ENCODE measurements at regions not wholly inside any gene's neighbourhood (a gene's known extent, or its start where the extent isn't known, plus 50 kb on each side); places are given as distances from the start of the nearest gene placed in this dataset.

- Histone ChIP-seq H2AFZ (ENCODE audit: low read depth, low read length, poor library complexity, severe bottlenecking) (peak overlapping the region; percentile 1), H3K4me3 (replicated peaks in 1 of 2; ENCODE audit: low read depth in 1 of 2, low read length in 2 of 2) (no peak overlapping the region), H3K9me2 (ENCODE audit: insufficient read depth) (no peaks in the 10 kb centered on the region), H4K20me1 (ENCODE audit: insufficient read depth) (no peaks in the 10 kb centered on the region), H3K27ac (ENCODE audit: low read depth, low read length) (no peak overlapping the region), H3K27me3 (ENCODE audit: insufficient read depth, low read length) (no peaks in the 10 kb centered on the region), H3K9ac (ENCODE audit: low read length) (no peak overlapping the region), H3K9me3 (ENCODE audit: control insufficient read depth in 1 of 2, insufficient read depth in 1 of 2, low read depth in 1 of 2, low read length in 2 of 2) (no peaks in the 10 kb centered on the region), H3K4me2 (ENCODE audit: low read length) (peak overlapping the region; percentile 33), H3K36me3 (ENCODE audit: control insufficient read depth in 1 of 2, insufficient read depth in 2 of 2, low read length in 2 of 2) (no peaks in the 10 kb centered on the region), H3K4me1 (ENCODE audit: control insufficient read depth in 1 of 2, insufficient read depth in 2 of 2, low read length in 2 of 2) (peaks cover 10 to 38% of the 10 kb centered on the region in 2 experiments), H3K79me2 (ENCODE audit: insufficient read depth, low read length) (no peaks in the 10 kb centered on the region)
- intact Hi-C loops (cut with micrococcal nuclease) = loop anchor here (10.0 kb wide), 1 partner anchor 64 kb away; no protein-coding TSS in a partner anchor
- ChIA-PET RAD21 (ENCODE audit: low non-redundant PET in 1 of 2, low total read pairs in 2 of 2, uncharacterized antibody in 2 of 2, unreplicated experiment in 2 of 2) (no interaction called here), POLR2A (no interaction called here), CTCF (interaction anchor here (1.3 kb wide), 1 partner anchor 9 kb away, joined by 5 read pairs; no protein-coding TSS in a partner anchor)
- peak; percentile 93 for ATAC-seq
- DNase-seq (ENCODE audit: low read depth, low spot score) = peak; percentile 84
- no TSS peak for BruUV-seq (replicated peaks)
- peak; percentile 41; the same call in 1 of the 2 replicates for TF ChIP-seq SRF (IDR thresholded peaks at IDR 0.05; ENCODE audit: low read depth)
- no peak for TF ChIP-seq CTCF (IDR thresholded peaks at IDR 0.05 in 2 of 3, conservative IDR thresholded peaks at IDR 0.05 in 1 of 3; ENCODE audit: borderline replicate concordance in 1 of 3, insufficient read depth in 1 of 3, low read depth in 2 of 3, low read length in 2 of 3)
- peak; percentile 81 for TF ChIP-seq SP1 (IDR thresholded peaks at IDR 0.05; ENCODE audit: low read depth)
- TF ChIP-seq REST (IDR thresholded peaks at IDR 0.05; ENCODE audit: low read depth) = no peak
- TF ChIP-seq ELF1 (IDR thresholded peaks at IDR 0.05; ENCODE audit: borderline replicate concordance, low read depth) = no peak
- peak; percentile 32; the same call in 1 of the 2 replicates for TF ChIP-seq POLR2AphosphoS5 (IDR thresholded peaks at IDR 0.05; ENCODE audit: low read depth, low read length)
- no peak for TF ChIP-seq TCF7L2 (IDR thresholded peaks at IDR 0.05; ENCODE audit: borderline replicate concordance, extremely low read depth, insufficient read depth, insufficient read length)
- no peak for TF ChIP-seq ZNF274 (IDR thresholded peaks at IDR 0.05; ENCODE audit: low read depth, low read length)
- peak; percentile 96 for TF ChIP-seq CBX3 (IDR thresholded peaks at IDR 0.05; ENCODE audit: low read depth)
- TF ChIP-seq SIN3A (IDR thresholded peaks at IDR 0.05; ENCODE audit: low read depth) = 0 out of 2 replicates have a peak, but pooled peaks have one; percentile 64
- no peak for TF ChIP-seq EGR1 (IDR thresholded peaks at IDR 0.05; ENCODE audit: low read depth)
- TF ChIP-seq ZFX (IDR thresholded peaks at IDR 0.05) = no peak
- no peak for TF ChIP-seq EZH2phosphoT487 (IDR thresholded peaks at IDR 0.05; ENCODE audit: borderline replicate concordance)
- TF ChIP-seq EZH2 (IDR thresholded peaks at IDR 0.05) = no peak
- no peak for TF ChIP-seq ATF3 (IDR thresholded peaks at IDR 0.05)
- peak; percentile 74 for TF ChIP-seq JUND (IDR thresholded peaks at IDR 0.05)
- peak; percentile 99 for TF ChIP-seq MAX (IDR thresholded peaks at IDR 0.05)
- 0 out of 2 replicates have a peak, but pooled peaks have one; percentile 5 for TF ChIP-seq RAD21 (IDR thresholded peaks at IDR 0.05; ENCODE audit: low read depth)
- TF ChIP-seq POLR2A (IDR thresholded peaks at IDR 0.05; ENCODE audit: borderline replicate concordance, extremely low read depth, insufficient read depth, insufficient read length) = no peak
- TF ChIP-seq CEBPB (IDR thresholded peaks at IDR 0.05; ENCODE audit: low read depth) = no peak; the same call in 1 of the 2 replicates
- peak; percentile 24 for TF ChIP-seq YY1 (IDR thresholded peaks at IDR 0.05; ENCODE audit: extremely low read depth, insufficient replicate concordance, low read depth, low read length)
Measured at GRCh38 chr9:16030528-16031185, 477.8 kb downstream of the CCDC171 start.
